ENCODE measurements at regions not wholly inside any gene's neighbourhood (a gene's known extent, or its start where the extent isn't known, plus 50 kb on each side); places are given as distances from the start of the nearest gene placed in this dataset.

DNA sequence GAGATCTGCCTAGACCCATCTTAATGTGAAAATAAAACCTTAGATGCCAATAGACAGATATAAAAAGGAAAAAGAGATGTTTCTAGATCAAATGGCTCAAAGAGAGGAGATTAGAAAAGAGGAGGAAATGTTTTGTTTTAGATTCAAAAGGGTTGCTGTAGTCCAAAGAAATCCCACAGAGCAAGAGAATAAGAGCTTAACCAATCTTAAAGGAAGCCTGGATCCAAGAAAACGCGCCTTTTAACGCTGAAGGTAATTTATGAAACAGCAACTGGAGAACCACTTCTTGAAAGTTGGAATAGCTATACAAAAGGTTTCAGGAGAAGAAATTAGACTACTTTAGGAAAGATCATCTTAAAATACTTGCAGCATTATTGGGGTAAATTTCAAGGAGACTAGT is 298.8 kb downstream of the BRINP2 start:
- TF ChIP-seq, protein P1, sequence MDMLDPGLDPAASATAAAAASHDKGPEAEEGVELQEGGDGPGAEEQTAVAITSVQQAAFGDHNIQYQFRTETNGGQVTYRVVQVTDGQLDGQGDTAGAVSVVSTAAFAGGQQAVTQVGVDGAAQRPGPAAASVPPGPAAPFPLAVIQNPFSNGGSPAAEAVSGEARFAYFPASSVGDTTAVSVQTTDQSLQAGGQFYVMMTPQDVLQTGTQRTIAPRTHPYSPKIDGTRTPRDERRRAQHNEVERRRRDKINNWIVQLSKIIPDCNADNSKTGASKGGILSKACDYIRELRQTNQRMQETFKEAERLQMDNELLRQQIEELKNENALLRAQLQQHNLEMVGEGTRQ (IDR thresholded peaks at IDR 0.05; ENCODE audit: low read depth, low read length) = no peak
- TF ChIP-seq, protein P2, sequence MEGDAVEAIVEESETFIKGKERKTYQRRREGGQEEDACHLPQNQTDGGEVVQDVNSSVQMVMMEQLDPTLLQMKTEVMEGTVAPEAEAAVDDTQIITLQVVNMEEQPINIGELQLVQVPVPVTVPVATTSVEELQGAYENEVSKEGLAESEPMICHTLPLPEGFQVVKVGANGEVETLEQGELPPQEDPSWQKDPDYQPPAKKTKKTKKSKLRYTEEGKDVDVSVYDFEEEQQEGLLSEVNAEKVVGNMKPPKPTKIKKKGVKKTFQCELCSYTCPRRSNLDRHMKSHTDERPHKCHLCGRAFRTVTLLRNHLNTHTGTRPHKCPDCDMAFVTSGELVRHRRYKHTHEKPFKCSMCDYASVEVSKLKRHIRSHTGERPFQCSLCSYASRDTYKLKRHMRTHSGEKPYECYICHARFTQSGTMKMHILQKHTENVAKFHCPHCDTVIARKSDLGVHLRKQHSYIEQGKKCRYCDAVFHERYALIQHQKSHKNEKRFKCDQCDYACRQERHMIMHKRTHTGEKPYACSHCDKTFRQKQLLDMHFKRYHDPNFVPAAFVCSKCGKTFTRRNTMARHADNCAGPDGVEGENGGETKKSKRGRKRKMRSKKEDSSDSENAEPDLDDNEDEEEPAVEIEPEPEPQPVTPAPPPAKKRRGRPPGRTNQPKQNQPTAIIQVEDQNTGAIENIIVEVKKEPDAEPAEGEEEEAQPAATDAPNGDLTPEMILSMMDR (conservative IDR thresholded peaks at IDR 0.05; ENCODE audit: low read depth, low read length) = no peak
- TF ChIP-seq BHLHE40 (IDR thresholded peaks at IDR 0.05; ENCODE audit: low read depth, low read length) = no peak
